Kidney (tissue), 13 donors: ENCODE measurements at regions not wholly inside any gene's neighbourhood (a gene's known extent, or its start where the extent isn't known, plus 50 kb on each side); places are given as distances from the start of the nearest gene placed in this dataset.

ENCODE experiments used
- DNase-seq, 5 donors: peaks; one replicate each; pipeline ENCODE4 v3.0.0-alpha.2; 2013 to 2020
- FAIRE-seq: peaks from 2 replicates; lab custom pipeline; 2012; peaks lifted over from hg19 to GRCh38; lab: Jason Lieb, UNC
- H3K27ac ChIP-seq, 2 donors: one replicate each; pipeline ENCODE4 v1.7.0; 2013; ENCODE audit warnings: low read depth in 2 of 2, low read length in 2 of 2, inconsistent platforms in 1 of 2
- H3K27me3 ChIP-seq: one replicate; pipeline ENCODE4 v1.7.1; 2013; ENCODE audit warnings: low read length, inconsistent platforms; ENCODE audit not compliant: control insufficient read depth, insufficient read depth
- H3K36me3 ChIP-seq, 3 donors: one replicate each; pipeline versions ENCODE4 v1.7.0 to v1.7.1; 2013; ENCODE audit warnings: low read length in 3 of 3, control low read depth in 1 of 3, inconsistent platforms in 1 of 3; ENCODE audit not compliant: insufficient read depth in 3 of 3, control insufficient read depth in 2 of 3
- H3K4me1 ChIP-seq, 3 donors: one replicate each; pipeline versions ENCODE4 v1.7.0 to v1.7.1; 2013; ENCODE audit warnings: low read length in 3 of 3, inconsistent platforms in 1 of 3, low read depth in 1 of 3; ENCODE audit not compliant: control insufficient read depth in 2 of 3, insufficient read depth in 2 of 3
- H3K4me3 ChIP-seq, 3 donors: one replicate each; pipeline versions ENCODE4 v1.7.0 to v1.8.1; 2013; ENCODE audit warnings: low read length in 3 of 3, control low read depth in 1 of 3, inconsistent platforms in 1 of 3
- H3K9ac ChIP-seq, 3 donors: one replicate each; pipeline versions ENCODE4 v1.7.0 to v1.7.1; 2013; ENCODE audit warnings: low read length in 3 of 3, control low read depth in 1 of 3, inconsistent platforms in 1 of 3
- H3K9me3 ChIP-seq, 3 donors: one replicate each; pipeline versions ENCODE4 v1.7.0 to v1.7.1; 2013; ENCODE audit warnings: low read length in 3 of 3, control low read depth in 1 of 3, inconsistent platforms in 1 of 3; ENCODE audit not compliant: control insufficient read depth in 2 of 3, insufficient read depth in 1 of 3
- CTCF ChIP-seq: IDR thresholded peaks from 3 replicates; pipeline ENCODE4 v1.5.1; 2012; ENCODE audit warnings: mild to moderate bottlenecking, moderate library complexity, borderline replicate concordance; ENCODE audit not compliant: insufficient read depth; ENCODE audit errors: extremely low read depth
- intact Hi-C: fragments of 100-400 bp; cut with DNase I; formaldehyde crosslinking; loops from one replicate; pipeline ENCODE4 v1.11.1; 2022
- donor health status: control.
- donor health status: control.
- donor health status: control.
- donor health status: control.
- donor health status: control.
- donor health status: DM: yes; HTN: yes; CAD: no.
- donor health status: Normal renal cell carcinoma (clear cell type).

GRCh38 chr21:35686156-35686555 lies 374.2 kb downstream of the SETD4 start:
- TF ChIP-seq CTCF = no peak
- Histone ChIP-seq H3K9ac (no peak overlapping the region), H3K36me3 (no peaks in the 10 kb centered on the region), H3K27ac (no peak overlapping the region), H3K9me3 (no peaks in the 10 kb centered on the region), H3K4me1 (no peaks in the 10 kb centered on the region), H3K27me3 (no peaks in the 10 kb centered on the region), H3K4me3 (no peak overlapping the region)
- no peak for FAIRE-seq
- no peak for DNase-seq
- intact Hi-C loops = no loop called here

DNA sequence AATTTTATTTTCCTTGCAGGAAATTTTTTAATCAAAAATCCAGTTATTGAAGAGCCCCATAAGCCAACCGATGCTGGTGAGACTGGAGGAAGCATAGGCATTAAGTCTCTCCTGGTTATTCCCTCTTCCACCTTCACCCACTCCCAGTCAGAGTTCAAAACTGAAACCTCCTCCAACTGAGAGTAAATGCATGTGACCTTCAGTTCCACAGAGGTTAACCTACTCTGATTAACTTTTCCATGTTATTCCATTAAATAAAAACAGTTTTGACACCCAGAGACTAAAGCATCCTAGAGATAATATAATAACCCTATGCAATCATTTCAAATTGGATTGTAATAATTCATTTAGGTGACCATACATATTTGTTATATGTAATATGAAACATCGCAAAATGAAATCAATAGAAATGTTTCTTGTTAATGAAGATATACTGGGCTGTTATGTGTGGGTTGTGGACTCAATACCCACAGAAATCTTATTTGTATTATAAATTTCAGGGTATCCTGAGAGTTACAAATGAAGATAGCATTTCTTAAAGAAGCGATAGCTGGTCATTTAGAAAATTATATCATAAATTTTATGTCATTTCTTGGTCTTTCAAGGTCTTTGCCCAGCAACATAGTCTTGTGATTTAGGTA lies 376.5 kb downstream of the SETD4 start:
- Histone ChIP-seq H3K4me3 (no peak overlapping the region), H3K9ac (no peak overlapping the region), H3K27me3 (no peaks in the 10 kb centered on the region), H3K9me3 (no peaks in the 10 kb centered on the region), H3K27ac (no peak overlapping the region), H3K4me1 (no peaks in the 10 kb centered on the region), H3K36me3 (no peaks in the 10 kb centered on the region)
- FAIRE-seq (no peak), DNase-seq (no peak)
- no peak for TF ChIP-seq CTCF
- intact Hi-C loops = no loop called here

- Histone ChIP-seq H3K36me3 (no peaks in the 10 kb centered on the region), H3K4me1 (no peaks in the 10 kb centered on the region), H3K9ac (no peak overlapping the region), H3K4me3 (no peak overlapping the region), H3K27ac (no peak overlapping the region), H3K27me3 (no peaks in the 10 kb centered on the region), H3K9me3 (no peaks in the 10 kb centered on the region)
- peak in 1 of 5 donors; percentile 9 for DNase-seq
- no peak for TF ChIP-seq CTCF
- intact Hi-C loops = no loop called here
- FAIRE-seq = no peak
These were observed 377.3 kb downstream of the SETD4 start for GRCh38 chr21:35682904-35683549.
